Hepatocyte (in vitro differentiated cells): ENCODE measurements at regions not wholly inside any gene's neighbourhood (a gene's known extent, or its start where the extent isn't known, plus 50 kb on each side); places are given as distances from the start of the nearest gene placed in this dataset.

Source experiments
- CTCF ChIP-seq: fragments of 200-600 bp; sonication (generic); IDR thresholded peaks from 2 replicates; pipeline ENCODE4 v1.5.1; 2016; ENCODE audit warnings: antibody characterized with exemption, mild to moderate bottlenecking; ENCODE audit not compliant: poor library complexity
- EZH2 ChIP-seq: fragments of 200-600 bp; sonication (generic); IDR thresholded peaks from 2 replicates; pipeline ENCODE4 v1.6.1; 2016; ENCODE audit warnings: antibody characterized with exemption, mild to moderate bottlenecking, borderline replicate concordance
- EZH2phosphoT487 ChIP-seq: fragments of 200-600 bp; sonication (generic); IDR thresholded peaks from one replicate; pipeline ENCODE4 v1.6.1; 2018; ENCODE audit warnings: antibody characterized with exemption, mild to moderate bottlenecking, low read depth, moderate library complexity; ENCODE audit not compliant: unreplicated experiment, severe bottlenecking

GRCh38 chr5:24391816-24392215, 253.0 kb downstream of the CDH10 start:
- TF ChIP-seq CTCF = no peak
- TF ChIP-seq EZH2phosphoT487 = no peak
- TF ChIP-seq EZH2 = no peak
